Smooth muscle cell (in vitro differentiated cells): ENCODE measurements at regions not wholly inside any gene's neighbourhood (a gene's known extent, or its start where the extent isn't known, plus 50 kb on each side); places are given as distances from the start of the nearest gene placed in this dataset.

ENCODE experiments used
- DNase-seq: peaks from one replicate; lab custom pipeline; 2025; ENCODE audit not compliant: unreplicated experiment; lab: John Stamatoyannopoulos, UW
- H2AFZ ChIP-seq: fragments of 200-600 bp; sonication (generic); 2 replicates; pipeline ENCODE4 v1.6.0; 2016; ENCODE audit warnings: antibody characterized with exemption, low read depth, mild to moderate bottlenecking
- H3F3A ChIP-seq: fragments of 200-600 bp; sonication (generic); 2 replicates; pipeline ENCODE4 v1.6.0; 2017; ENCODE audit warnings: antibody characterized with exemption, low read depth
- H3K27ac ChIP-seq: fragments of 200-600 bp; sonication (generic); 2 replicates; pipeline ENCODE4 v1.5.1; 2016; ENCODE audit warnings: low read depth, mild to moderate bottlenecking
- H3K27me3 ChIP-seq: fragments of 200-600 bp; sonication (generic); 2 replicates; pipeline ENCODE4 v1.6.1; 2016; ENCODE audit warnings: low read depth, mild to moderate bottlenecking
- H3K36me3 ChIP-seq: fragments of 200-600 bp; sonication (generic); 2 replicates; pipeline ENCODE4 v1.5.1; 2016; ENCODE audit warnings: low read depth
- H3K4me1 ChIP-seq: fragments of 200-600 bp; sonication (generic); 2 replicates; pipeline ENCODE4 v1.5.1; 2016; ENCODE audit warnings: low read depth
- H3K4me2 ChIP-seq: fragments of 200-600 bp; sonication (generic); 2 replicates; pipeline ENCODE4 v1.6.0; 2016; ENCODE audit warnings: mild to moderate bottlenecking
- H3K4me3 ChIP-seq: fragments of 200-600 bp; sonication (generic); 2 replicates; pipeline ENCODE4 v1.5.1; 2016; ENCODE audit warnings: mild to moderate bottlenecking
- H3K79me2 ChIP-seq: fragments of 200-600 bp; sonication (generic); 2 replicates; pipeline ENCODE4 v1.6.0; 2016; ENCODE audit warnings: low read depth, mild to moderate bottlenecking
- H3K9ac ChIP-seq: fragments of 200-600 bp; sonication (generic); 2 replicates; pipeline ENCODE4 v1.6.0; 2016; ENCODE audit warnings: low read depth
- H3K9me3 ChIP-seq: fragments of 200-600 bp; sonication (generic); replicated peaks from 2 replicates; pipeline ENCODE4 v1.5.1; 2016; ENCODE audit warnings: low read depth
- H4K20me1 ChIP-seq: fragments of 200-600 bp; sonication (generic); 2 replicates; pipeline ENCODE4 v1.6.0; 2016; ENCODE audit warnings: low read depth
- CTCF ChIP-seq: fragments of 200-600 bp; sonication (generic); IDR thresholded peaks from 2 replicates; pipeline ENCODE4 v1.5.1; 2017; ENCODE audit warnings: borderline replicate concordance, mild to moderate bottlenecking, antibody characterized with exemption; ENCODE audit not compliant: insufficient read depth, poor library complexity, severe bottlenecking
- WGBS: methylation state at CpG from one replicate; pipeline ENCODE4 v1.1.7; 2016; ENCODE audit warnings: low lambda C conversion rate; 5-methylcytosine and 5-hydroxymethylcytosine counted together

DNA sequence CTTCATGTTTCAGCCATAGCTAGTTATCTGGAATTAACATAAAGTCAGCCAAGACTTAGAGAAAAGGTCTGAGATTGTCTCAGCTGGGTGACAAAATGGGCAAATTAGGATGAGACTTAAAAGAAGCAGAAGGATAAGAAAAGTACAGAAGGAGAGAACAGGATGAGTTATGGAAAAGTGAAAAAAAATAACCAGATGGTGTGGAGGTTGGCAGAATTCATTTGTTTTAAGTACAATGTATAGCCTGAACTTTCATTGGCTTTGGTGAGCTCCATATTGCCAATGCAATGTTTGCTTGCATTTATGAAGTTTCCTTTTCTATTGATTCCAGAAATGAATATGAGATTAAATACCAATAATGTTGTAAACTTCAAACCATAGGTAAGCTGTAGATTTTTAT is 447.2 kb upstream of the DPH6 start:
- Histone ChIP-seq H4K20me1 (no peaks in the 10 kb centered on the region), H3K36me3 (no peaks in the 10 kb centered on the region), H3K27me3 (peaks cover 4% of the 10 kb centered on the region), H3K79me2 (no peaks in the 10 kb centered on the region), H2AFZ (no peak overlapping the region), H3K27ac (no peak overlapping the region), H3K4me3 (no peak overlapping the region), H3K9me3 (no peaks in the 10 kb centered on the region), H3K9ac (no peak overlapping the region), H3K4me1 (no peaks in the 10 kb centered on the region), H3K4me2 (peak overlapping the region; percentile 39), H3F3A (no peaks in the 10 kb centered on the region)
- DNase-seq = no peak
- no peak for TF ChIP-seq CTCF

- H3K4me3 ChIP-seq = no peak overlapping the region
- no peaks in the 10 kb centered on the region for H3K79me2 ChIP-seq
- peaks cover 10% of the 10 kb centered on the region for H3K27me3 ChIP-seq
- H3K36me3 ChIP-seq = no peaks in the 10 kb centered on the region
- 83% methylated on average over 1 of the region's 1 CpG for WGBS
- no peak overlapping the region for H3K27ac ChIP-seq
- DNase-seq = no peak
- H3K4me1 ChIP-seq = no peaks in the 10 kb centered on the region
- no peak overlapping the region for H3K4me2 ChIP-seq
- H4K20me1 ChIP-seq = no peaks in the 10 kb centered on the region
- H3K9me3 ChIP-seq = no peaks in the 10 kb centered on the region
- no peaks in the 10 kb centered on the region for H3F3A ChIP-seq
- no peak for TF ChIP-seq CTCF
- no peak overlapping the region for H3K9ac ChIP-seq
- H2AFZ ChIP-seq = no peak overlapping the region
Observed at GRCh38 chr15:35994876-35995275, 448.9 kb upstream of the DPH6 start.

DNA sequence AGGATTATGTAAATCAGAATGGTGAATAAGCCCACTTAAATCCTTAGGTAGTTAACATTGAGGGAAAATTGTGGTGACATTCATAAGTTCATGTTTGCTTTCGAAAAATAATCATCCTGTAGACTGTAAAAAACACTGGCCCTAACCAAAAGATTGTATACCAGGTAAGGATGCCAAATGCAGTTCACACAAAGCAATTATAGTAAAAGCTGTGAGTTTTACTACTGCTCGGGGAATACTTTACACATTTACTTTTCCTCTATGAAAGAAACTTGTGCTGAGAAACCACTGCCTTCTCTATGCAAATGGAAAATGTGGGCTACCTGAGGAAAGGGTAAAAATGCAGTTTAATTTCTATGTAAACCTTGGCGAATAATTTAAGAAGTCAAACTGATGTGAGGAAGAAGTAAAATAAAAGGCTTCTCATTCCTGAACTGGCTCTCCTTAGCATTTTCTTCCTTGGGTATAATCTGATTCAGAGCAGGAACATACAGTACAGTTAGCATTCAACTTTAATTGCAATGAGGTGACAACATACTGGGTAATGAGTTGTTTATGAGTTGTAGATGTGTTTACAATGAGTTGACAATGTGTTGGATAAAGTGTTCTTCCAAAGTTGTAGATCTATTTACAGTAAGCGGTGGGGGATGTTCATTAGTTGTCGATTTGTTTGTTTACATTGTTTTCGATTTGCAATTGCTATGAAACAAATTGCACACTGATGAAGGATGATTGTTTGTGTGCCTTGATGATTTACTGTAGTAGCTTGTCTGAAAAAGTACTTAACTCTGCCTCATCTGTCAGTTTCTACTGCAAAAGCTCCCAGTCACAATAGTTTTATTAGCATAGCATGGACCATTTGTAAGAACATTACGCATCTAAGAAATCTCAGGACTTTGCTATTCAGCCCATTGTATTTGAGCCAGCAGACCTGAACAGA is 453.0 kb upstream of the DPH6 start:
- Histone ChIP-seq H3K36me3 (no peaks in the 10 kb centered on the region), H4K20me1 (no peaks in the 10 kb centered on the region), H3K27me3 (peaks cover 47% of the 10 kb centered on the region), H3K9me3 (no peaks in the 10 kb centered on the region), H2AFZ (peak overlapping the region; percentile 62), H3K4me1 (no peaks in the 10 kb centered on the region), H3K4me2 (no peak overlapping the region), H3F3A (no peaks in the 10 kb centered on the region), H3K9ac (no peak overlapping the region), H3K27ac (no peak overlapping the region), H3K79me2 (no peaks in the 10 kb centered on the region), H3K4me3 (no peak overlapping the region)
- 65% methylated on average over 7 of the region's 7 CpGs for WGBS
- no peak for DNase-seq
- no peak for TF ChIP-seq CTCF
